C4-2B (cell line): ENCODE measurements at regions not wholly inside any gene's neighbourhood (a gene's known extent, or its start where the extent isn't known, plus 50 kb on each side); places are given as distances from the start of the nearest gene placed in this dataset.

Experiments used
- H3K27ac ChIP-seq: fragments of 450-650 bp; 2 replicates; pipeline ENCODE4 v1.5.1; 2017
- CTCF ChIP-seq: fragments of 450-650 bp; conservative IDR thresholded peaks from 2 replicates; pipeline ENCODE4 v1.5.1; 2017; ENCODE audit warnings: mild to moderate bottlenecking
- ZFX ChIP-seq: fragments of 450-650 bp; IDR thresholded peaks from 2 replicates; pipeline ENCODE4 v1.6.1; 2017

GRCh38 chr16:51722467-51722866 is 571.4 kb upstream of the SALL1 start:
- no peak overlapping the region for H3K27ac ChIP-seq
- no peak for TF ChIP-seq ZFX
- no peak for TF ChIP-seq CTCF

GRCh38 chr16:51719376-51719775 is 568.3 kb upstream of the SALL1 start:
- no peak overlapping the region for H3K27ac ChIP-seq
- TF ChIP-seq ZFX (no peak), CTCF (no peak)

GRCh38 chr16:51716195-51716594 is 565.1 kb upstream of the SALL1 start:
- no peak overlapping the region for H3K27ac ChIP-seq
- TF ChIP-seq CTCF (no peak), ZFX (no peak)

GRCh38 chr16:51713502-51713901 is 562.4 kb upstream of the SALL1 start:
- no peak for TF ChIP-seq ZFX
- no peak for TF ChIP-seq CTCF
- H3K27ac ChIP-seq, result no peak overlapping the region

- TF ChIP-seq ZFX (no peak), CTCF (no peak)
- no peak overlapping the region for H3K27ac ChIP-seq
Observed at GRCh38 chr16:51710905-51711563, 560.0 kb upstream of the SALL1 start.

- TF ChIP-seq ZFX (no peak), CTCF (no peak)
- no peak overlapping the region for H3K27ac ChIP-seq
Observed at GRCh38 chr16:51710186-51710585, 559.1 kb upstream of the SALL1 start.

- TF ChIP-seq CTCF (no peak), ZFX (no peak)
- H3K27ac ChIP-seq, result no peak overlapping the region
Observed at GRCh38 chr16:51708861-51709260, 557.8 kb upstream of the SALL1 start.
